ENCODE measurements at regions not wholly inside any gene's neighbourhood (a gene's known extent, or its start where the extent isn't known, plus 50 kb on each side); places are given as distances from the start of the nearest gene placed in this dataset.
"Not testable (repeated sequence)": the region's sequence is repeated elsewhere in the genome, so short reads cannot be mapped to it uniquely, and the experiment has no call there.

DNA sequence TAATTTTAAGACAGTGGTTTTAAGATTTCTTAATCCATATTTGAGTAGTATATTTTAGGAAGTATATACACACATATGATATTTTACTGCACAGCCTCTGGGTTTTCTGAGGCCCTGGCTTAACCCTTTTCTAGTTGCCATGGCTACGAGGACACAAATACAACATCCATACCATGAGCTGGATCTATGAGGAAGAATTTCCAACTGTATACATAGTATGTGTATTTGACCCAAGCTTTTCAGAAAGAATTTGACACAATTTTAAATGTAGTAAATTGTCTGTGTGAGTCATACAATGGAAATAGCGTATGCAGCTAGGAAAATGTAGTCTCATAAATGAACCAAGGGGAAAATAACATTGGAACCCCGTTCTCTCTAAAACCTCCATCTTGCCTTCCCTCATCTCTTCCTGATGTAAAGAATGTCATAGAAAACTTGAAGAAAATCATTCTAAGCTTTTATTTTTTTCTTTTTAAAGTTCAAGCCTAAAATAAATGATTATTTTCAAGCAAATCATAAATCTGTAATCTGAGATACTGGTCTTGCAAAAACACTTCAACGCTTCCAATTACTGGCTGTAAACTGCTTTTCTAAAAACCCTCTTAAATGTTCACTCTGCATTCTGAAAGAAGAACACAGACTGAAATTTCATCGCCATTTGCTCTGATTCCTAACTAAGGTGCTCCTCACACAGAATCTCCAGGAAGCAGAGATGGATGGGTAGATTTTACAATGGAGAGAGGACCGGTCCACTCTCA is 172.4 kb downstream of the LACC1 start:
- Mint-ChIP-seq H3K4me3 (no peak overlapping the region), H3K27me3 (peaks cover 23% of the 10 kb centered on the region), H3K27ac (no peak overlapping the region), H3K4me1 (peaks cover 11% of the 10 kb centered on the region), H3K9me3 (no peaks in the 10 kb centered on the region)
- DNase-seq (no peak), ATAC-seq (no peak)

DNA sequence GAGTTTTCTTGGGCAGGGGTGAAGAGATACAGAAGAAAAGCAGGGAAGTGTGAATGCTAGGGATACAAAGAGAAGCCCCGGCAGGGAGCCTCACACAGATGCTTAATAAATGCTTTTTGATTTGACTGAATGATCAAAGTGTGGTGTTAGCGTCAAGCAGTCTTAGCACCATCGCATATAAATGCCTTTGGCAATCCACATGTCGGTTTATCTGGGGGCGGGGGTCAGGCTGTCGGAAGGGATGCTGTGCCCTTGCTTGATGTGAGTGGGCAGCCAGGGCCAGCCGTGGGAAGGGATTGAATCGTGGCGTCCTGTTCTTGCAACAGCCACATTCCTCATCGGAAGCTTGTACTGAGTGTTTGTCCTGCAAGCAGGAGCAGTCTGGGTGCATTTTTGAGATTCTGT is 173.1 kb downstream of the LACC1 start:
- no peaks in the 10 kb centered on the region for H3K9me3 Mint-ChIP-seq
- no peak for DNase-seq
- no peak overlapping the region for H3K27ac Mint-ChIP-seq
- peaks cover 23% of the 10 kb centered on the region for H3K27me3 Mint-ChIP-seq
- peaks cover 11% of the 10 kb centered on the region for H3K4me1 Mint-ChIP-seq
- no peak for ATAC-seq
- no peak overlapping the region for H3K4me3 Mint-ChIP-seq

DNA sequence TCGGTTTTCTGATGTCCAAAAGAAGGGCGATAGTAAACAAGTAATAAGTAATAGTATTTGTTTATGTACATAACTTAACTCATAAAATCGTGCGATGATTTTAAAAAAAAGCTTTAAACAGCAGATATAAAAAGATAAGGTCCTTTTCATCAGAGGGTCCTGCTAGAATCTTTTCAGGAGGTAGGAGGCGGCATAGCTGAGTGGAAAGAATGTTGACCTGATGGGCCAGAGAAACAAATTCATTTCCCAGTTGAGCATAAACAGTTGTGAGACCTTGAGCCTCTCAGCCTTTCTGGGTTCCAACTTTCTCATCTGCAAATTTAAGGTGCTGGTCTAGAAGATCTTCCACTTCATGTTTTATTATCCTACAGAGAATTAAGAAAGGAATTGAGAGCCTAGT is 173.5 kb downstream of the LACC1 start:
- H3K27me3 Mint-ChIP-seq, result peaks cover 25% of the 10 kb centered on the region

DNA sequence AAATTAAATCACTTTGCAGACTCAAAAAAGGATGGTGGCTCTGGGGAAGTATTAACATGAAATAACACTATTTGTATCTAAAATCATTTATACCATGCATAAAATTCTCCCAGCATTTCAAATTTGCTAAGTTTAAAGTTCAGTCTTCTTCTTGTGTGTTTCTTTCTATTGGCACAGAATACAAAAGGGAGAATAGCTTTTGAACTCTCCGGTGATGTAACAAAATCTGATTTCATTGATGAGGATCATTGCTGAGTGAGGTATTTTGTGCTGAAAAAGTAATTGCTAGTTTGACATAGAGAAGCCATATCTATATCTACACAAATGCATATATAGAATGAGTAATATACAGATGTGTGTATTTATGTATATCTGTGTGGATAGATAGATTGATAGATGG is 174.8 kb downstream of the LACC1 start:
- Mint-ChIP-seq H3K4me1 (peaks cover 11% of the 10 kb centered on the region), H3K27me3 (peaks cover 31% of the 10 kb centered on the region), H3K4me3 (no peak overlapping the region), H3K27ac (no peak overlapping the region), H3K9me3 (no peaks in the 10 kb centered on the region)
- DNase-seq, result no peak
- no peak for ATAC-seq

More for the DNA sequence above, 173.5 kb downstream of the LACC1 start:
- ATAC-seq (no peak), DNase-seq (no peak)
- peaks cover 11% of the 10 kb centered on the region for H3K4me1 Mint-ChIP-seq
- H3K27ac Mint-ChIP-seq, result no peak overlapping the region
- no peak overlapping the region for H3K4me3 Mint-ChIP-seq
- no peaks in the 10 kb centered on the region for H3K9me3 Mint-ChIP-seq

DNA sequence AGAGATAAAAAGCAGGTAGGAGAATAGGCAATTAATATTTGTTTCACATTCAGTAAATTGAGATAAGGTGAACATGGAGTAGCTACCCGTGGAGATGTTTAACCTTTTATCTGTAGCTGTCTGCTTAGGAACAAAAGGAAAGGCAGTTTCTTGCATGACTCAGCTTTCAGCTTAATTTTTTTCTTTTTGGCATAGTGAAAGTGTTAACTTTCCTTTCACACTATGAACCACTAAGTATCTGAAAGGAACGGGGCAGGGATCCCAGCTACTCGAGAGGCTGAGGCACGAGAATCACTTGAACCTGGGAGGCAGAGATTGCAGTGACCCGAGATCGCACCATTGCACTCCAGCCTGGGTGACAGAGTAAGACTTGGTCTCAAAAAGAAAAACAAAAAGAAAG is 176.0 kb downstream of the LACC1 start:
- peaks cover 42% of the 10 kb centered on the region for H3K27me3 Mint-ChIP-seq
- DNase-seq, H3K9me3 Mint-ChIP-seq: not testable (repeated sequence)
- peaks cover 11% of the 10 kb centered on the region for H3K4me1 Mint-ChIP-seq
- peak; percentile 28 for ATAC-seq
- H3K27ac Mint-ChIP-seq, result peak overlapping the region in 1 of 2 donors; percentile 32
- peak overlapping the region; percentile 17 to 53 for H3K4me3 Mint-ChIP-seq

DNA sequence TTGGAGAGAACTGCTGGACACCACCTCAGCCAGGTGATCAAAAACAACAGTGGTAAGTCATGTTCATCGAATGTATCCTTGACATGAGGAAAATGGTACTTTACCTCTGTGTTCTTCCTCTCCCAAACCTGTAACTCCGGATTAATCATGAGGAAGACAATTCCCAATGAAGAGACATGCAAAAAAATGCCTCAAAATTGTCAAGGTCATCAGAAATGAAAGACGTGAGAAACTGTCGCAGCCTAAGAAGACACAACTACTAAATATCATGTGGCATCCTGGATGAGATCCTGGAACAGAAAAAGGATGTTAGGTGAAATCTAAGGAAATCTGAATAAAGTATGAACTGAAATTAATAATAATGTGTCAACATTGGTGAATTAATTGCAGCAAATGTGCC is 178.4 kb downstream of the LACC1 start:
- DNase-seq (no peak), ATAC-seq (no peak)
- peaks cover 0 to 7% of the 10 kb centered on the region in 2 donors for H3K9me3 Mint-ChIP-seq
- peaks cover 38% of the 10 kb centered on the region for H3K27me3 Mint-ChIP-seq
- peaks cover 11% of the 10 kb centered on the region for H3K4me1 Mint-ChIP-seq
- H3K4me3 Mint-ChIP-seq, result no peak overlapping the region
- no peak overlapping the region for H3K27ac Mint-ChIP-seq

DNA sequence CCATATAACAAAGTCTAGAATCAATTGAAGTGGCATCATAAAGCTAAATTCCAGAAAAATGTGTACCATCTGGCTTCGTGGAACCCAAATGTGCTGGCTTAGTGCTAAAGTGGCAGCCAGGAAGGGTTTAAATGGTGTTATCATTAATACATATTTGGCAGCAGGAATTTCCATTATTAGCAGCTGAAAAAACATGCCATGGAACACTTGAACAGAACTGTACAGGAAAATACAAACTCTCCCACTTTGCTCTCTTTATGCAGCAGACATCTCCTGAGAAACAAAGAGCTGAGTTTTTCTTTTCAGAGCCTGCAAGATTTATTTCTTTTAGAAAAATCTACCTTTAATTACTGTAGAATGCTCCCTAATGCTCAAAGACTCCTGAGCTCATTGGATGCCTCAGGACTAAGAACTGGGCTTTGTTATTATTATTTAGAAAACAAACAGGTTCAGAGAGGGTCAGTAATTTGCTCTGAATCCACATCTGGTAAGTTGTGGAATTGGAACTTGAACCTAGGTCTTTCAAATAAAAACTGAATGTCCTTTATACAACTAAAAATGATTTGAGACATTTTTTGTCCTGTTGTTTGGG is 179.0 kb downstream of the LACC1 start:
- Mint-ChIP-seq H3K4me1 (peaks cover 11% of the 10 kb centered on the region), H3K27ac (no peak overlapping the region), H3K27me3 (peaks cover 33% of the 10 kb centered on the region), H3K9me3 (peaks cover 0 to 7% of the 10 kb centered on the region in 2 donors), H3K4me3 (no peak overlapping the region)
- no peak for DNase-seq
- no peak for ATAC-seq

DNA sequence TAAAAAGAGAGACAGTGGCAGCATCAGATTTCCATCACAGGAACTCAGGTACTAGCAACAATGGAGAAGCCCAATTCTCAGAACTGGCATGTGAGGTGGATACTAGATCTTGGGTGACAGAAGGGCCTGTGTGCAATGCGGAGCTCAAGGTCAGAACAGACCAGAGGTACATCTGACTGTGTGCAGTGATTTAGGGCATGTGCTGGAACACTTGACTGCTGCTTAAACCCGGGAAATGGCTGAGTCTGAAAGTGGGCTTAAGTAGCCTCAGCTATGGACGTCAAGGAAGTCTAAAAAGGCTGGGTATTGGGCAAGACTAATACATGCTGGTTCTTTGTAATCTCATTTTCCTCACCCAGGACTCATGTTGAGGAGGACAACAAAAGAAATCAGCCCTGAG is 182.2 kb downstream of the LACC1 start:
- no peak for ATAC-seq
- H3K9me3 Mint-ChIP-seq, result peaks cover 0 to 7% of the 10 kb centered on the region in 2 donors
- H3K4me1 Mint-ChIP-seq, result no peaks in the 10 kb centered on the region
- no peak overlapping the region for H3K27ac Mint-ChIP-seq
- peaks cover 33% of the 10 kb centered on the region for H3K27me3 Mint-ChIP-seq
- no peak for DNase-seq
- H3K4me3 Mint-ChIP-seq, result no peak overlapping the region

DNA sequence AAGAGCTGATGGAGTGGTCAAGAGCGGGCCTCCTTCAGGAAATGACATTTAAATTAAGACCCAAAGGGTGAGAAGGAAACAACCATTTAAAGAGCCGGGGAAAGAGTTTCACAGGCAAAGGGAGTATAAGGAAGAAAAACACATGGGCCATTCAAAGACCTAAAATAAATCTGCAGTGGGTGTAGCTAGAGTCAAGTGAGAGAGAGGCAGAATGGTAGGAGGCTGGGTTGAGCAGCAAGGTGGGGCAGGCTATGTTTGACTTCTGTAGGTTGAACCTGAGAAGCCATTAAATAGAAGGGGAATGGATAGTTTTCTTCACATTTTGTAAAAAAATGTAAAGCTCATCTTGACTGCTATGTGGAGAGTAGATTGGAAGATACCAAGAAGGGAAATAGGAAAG is 183.8 kb downstream of the LACC1 start:
- Mint-ChIP-seq H3K27me3 (peaks cover 21% of the 10 kb centered on the region), H3K9me3 (peaks cover 0 to 7% of the 10 kb centered on the region in 2 donors), H3K4me1 (no peaks in the 10 kb centered on the region), H3K27ac (no peak overlapping the region), H3K4me3 (no peak overlapping the region)
- ATAC-seq (no peak), DNase-seq (no peak)

DNA sequence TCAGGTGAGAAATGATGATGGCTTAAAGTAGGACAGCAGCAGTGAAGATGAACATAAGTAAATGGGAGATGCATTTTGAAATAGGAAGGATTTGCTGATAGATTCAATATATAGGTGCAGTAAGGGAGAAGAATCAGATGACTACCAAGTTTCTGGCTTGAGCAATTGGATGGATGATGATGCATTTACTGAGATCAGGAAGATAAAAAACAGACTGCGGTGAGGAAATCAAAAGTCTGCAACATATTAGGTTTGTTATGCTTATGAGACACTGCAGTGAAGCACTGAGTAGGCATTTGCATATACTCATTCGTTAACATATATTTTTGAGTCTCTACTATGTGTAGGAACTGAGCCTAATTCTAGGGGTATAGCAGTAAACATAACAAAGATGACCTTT is 184.2 kb downstream of the LACC1 start:
- no peak overlapping the region for H3K27ac Mint-ChIP-seq
- no peaks in the 10 kb centered on the region for H3K4me1 Mint-ChIP-seq
- DNase-seq (no peak), ATAC-seq (no peak)
- H3K4me3 Mint-ChIP-seq, result no peak overlapping the region
- H3K9me3 Mint-ChIP-seq, result peaks cover under 1 to 7% of the 10 kb centered on the region in 2 donors
- peaks cover 21% of the 10 kb centered on the region for H3K27me3 Mint-ChIP-seq

DNA sequence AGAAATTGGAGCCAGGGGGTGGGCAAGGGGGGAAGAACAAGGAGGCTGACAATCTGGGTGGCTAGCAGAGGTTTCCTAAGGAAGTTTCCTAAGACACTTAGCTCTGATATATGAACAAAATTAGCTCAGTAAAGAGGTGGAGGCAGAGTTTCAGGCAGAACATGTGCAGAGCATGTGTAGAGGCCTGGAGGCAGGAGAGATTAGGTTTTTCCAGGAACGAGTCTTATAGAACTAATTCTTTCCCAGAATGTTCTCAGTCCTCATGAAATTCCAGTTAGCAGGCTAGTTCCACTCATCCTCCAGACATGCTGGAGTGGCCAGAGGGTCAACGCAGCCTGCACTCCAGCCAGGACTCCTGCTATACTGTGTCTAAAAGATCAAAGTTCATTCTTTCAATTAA is 184.7 kb downstream of the LACC1 start:
- DNase-seq (no peak), ATAC-seq (no peak)
- Mint-ChIP-seq H3K4me3 (no peak overlapping the region), H3K4me1 (no peaks in the 10 kb centered on the region), H3K27ac (no peak overlapping the region), H3K27me3 (peaks cover 22% of the 10 kb centered on the region), H3K9me3 (peaks cover 6 to 7% of the 10 kb centered on the region in 2 donors)

DNA sequence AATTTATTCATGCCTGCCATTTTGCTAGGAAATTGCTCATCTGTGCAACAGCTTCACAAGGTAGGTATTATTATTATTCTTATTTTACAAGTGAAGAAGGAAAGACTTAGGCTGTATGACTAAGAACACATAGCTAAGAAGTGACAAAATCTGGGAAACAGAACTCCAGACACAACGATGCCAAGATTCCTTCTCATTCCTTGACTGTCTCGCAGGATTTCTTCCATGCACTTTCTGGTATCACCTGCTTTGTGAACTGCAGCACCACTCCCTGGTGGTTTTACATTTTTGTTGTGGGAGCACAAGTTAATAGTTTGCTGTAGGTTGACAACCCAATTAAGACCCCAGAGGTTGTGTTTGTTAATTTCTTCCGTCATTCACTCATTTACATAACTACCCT is 188.5 kb downstream of the LACC1 start:
- ATAC-seq, result no peak

DNA sequence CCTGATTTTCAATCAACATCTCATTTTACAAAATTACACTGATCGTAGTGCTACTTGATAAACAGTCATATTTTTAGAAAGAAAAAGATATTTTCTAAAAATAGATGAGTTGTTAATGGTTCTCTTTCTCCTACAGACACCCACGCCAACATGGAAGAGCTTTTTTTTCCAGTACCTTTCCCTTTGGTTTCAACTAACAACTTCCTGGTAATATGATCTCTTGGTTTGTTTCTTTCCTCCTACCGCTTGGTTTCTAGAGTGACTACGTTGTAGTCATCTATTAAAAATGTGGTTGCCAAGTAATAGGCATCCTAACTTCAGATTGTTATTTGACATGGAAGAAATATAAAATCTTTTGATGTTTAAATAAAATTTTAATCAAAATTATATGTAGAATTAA is 189.0 kb downstream of the LACC1 start:
- no peak overlapping the region for H3K27ac Mint-ChIP-seq
- no peak overlapping the region for H3K4me3 Mint-ChIP-seq
- H3K27me3 Mint-ChIP-seq, result peaks cover 6% of the 10 kb centered on the region
- peaks cover 16 to 18% of the 10 kb centered on the region in 2 donors for H3K9me3 Mint-ChIP-seq
- no peaks in the 10 kb centered on the region for H3K4me1 Mint-ChIP-seq
- no peak for ATAC-seq
- DNase-seq, result no peak

More for the DNA sequence above, 188.5 kb downstream of the LACC1 start:
- H3K4me1 Mint-ChIP-seq, result no peaks in the 10 kb centered on the region
- H3K27me3 Mint-ChIP-seq, result peaks cover 6% of the 10 kb centered on the region
- H3K27ac Mint-ChIP-seq, result no peak overlapping the region
- peaks cover 14 to 18% of the 10 kb centered on the region in 2 donors for H3K9me3 Mint-ChIP-seq
- no peak overlapping the region for H3K4me3 Mint-ChIP-seq
- no peak for DNase-seq

DNA sequence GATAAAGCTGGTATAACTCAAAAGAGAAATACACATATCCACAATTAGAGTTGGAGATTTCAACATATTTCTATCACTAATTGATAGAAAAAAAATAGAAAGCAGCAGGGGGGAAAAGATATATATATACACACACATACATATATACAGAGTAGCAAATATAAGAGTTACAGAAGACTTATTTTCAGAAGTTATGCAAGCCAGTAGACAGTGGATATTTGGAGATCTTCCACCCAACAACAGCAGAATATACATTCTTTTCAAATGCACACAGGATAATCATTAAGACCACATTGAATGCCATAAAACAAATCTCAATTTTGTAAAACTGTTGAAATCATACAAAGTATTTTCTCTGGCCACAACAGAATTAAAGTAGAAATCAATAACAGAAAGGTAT is 192.8 kb downstream of the LACC1 start:
- H3K4me3 Mint-ChIP-seq, result no peak overlapping the region
- no peaks in the 10 kb centered on the region for H3K4me1 Mint-ChIP-seq
- H3K27me3 Mint-ChIP-seq, result peaks cover 6% of the 10 kb centered on the region
- DNase-seq (no peak), ATAC-seq (no peak)
- peaks cover 16 to 18% of the 10 kb centered on the region in 2 donors for H3K9me3 Mint-ChIP-seq
- H3K27ac Mint-ChIP-seq, result no peak overlapping the region

DNA sequence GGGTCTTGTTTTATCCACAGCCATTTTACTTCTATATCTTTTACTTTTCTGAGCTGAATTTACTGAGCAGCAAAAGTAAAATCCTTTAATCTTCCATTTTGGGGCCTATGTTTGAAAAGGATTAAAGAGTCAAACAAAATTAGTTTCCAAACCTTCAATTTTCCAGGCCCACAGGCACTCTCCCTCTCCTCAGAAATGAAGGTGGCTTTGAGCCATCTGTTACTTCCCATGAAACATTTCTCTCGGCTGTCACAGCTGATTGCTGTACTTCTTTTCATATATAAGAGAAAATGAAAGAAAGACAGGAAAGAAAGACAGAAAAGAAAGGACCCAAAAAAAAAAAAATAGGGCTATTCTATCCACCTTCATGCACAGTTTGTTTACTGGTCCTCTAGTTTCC is 194.9 kb downstream of the LACC1 start:
- DNase-seq (no peak), ATAC-seq (no peak)
- no peak overlapping the region for H3K27ac Mint-ChIP-seq
- peaks cover 4% of the 10 kb centered on the region for H3K27me3 Mint-ChIP-seq
- peaks cover 10 to 19% of the 10 kb centered on the region in 2 donors for H3K9me3 Mint-ChIP-seq
- no peak overlapping the region for H3K4me3 Mint-ChIP-seq
- no peaks in the 10 kb centered on the region for H3K4me1 Mint-ChIP-seq

DNA sequence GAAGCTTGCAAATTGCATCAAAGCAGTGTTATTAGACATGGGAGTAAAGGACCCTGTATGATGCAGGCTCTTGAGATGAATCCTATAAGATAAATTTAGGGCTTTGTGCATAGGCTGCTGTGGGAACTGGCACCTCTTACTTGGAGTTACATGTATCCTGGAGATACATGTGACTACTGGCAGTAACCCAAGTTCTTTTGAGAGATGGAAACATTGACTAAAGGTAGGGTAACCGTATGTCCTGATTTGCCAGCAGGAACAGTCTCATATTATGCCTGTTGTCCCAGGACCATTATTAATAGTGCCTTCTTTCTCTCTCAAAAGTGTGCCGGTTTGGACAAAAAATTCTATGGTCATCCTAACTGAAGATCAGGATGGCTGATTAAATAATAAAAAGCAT is 195.4 kb downstream of the LACC1 start:
- ATAC-seq, result no peak
- Mint-ChIP-seq H3K4me1 (no peaks in the 10 kb centered on the region), H3K4me3 (no peak overlapping the region), H3K27me3 (peaks cover 9% of the 10 kb centered on the region), H3K27ac (no peak overlapping the region), H3K9me3 (peaks cover 10 to 24% of the 10 kb centered on the region in 2 donors)
- DNase-seq, result no peak

Data from stimulated activated naive CD8-positive, alpha-beta T cell treated with anti-CD3 and anti-CD28 coated beads, Interleukin-15, amount 100 ng/mL, for 72 hours (primary cell).